Thyroid gland (tissue), 4 donors: ENCODE measurements at regions not wholly inside any gene's neighbourhood (a gene's known extent, or its start where the extent isn't known, plus 50 kb on each side); places are given as distances from the start of the nearest gene placed in this dataset.

Experiments used
- POLR2A ChIP-seq, 2 donors: fragments of 450-650 bp; IDR thresholded peaks; one replicate each; pipeline ENCODE4 v1.6.1; 2017; ENCODE audit warnings: antibody characterized with exemption in 2 of 2, mild to moderate bottlenecking in 2 of 2, moderate library complexity in 1 of 2
- TF ChIP-seq, protein P1 (sequence below), 6 experiments: fragments of 200-600 bp in 3 of 6; fragments of 450-650 bp in 3 of 6; sonication (generic) in 3 of 6; IDR thresholded peaks; one replicate each; pipeline ENCODE4 v1.5.1; 2016 to 2019; ENCODE audit warnings: antibody characterized with exemption in 6 of 6, mild to moderate bottlenecking in 2 of 6, inconsistent platforms in 1 of 6, moderate library complexity in 1 of 6

DNA sequence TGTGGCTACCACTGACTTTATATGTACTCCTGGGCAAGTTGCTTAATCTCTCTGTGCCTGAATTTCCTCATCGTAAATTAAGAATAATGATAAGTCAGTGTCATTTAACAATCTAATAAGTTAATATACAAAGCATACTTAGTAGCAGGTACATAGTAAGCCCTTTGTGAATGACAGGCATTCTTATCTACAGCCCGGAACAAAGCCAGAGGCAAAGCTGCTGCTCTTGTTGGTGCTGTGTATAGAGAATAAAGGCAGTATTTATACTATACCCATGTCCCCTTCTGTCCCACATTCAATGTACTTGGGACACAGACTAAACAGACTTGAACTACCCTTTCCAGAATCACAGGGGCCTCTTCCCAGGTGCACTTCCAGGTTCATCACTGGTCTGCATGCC is 229.7 kb upstream of the NCAM1 start:
- TF ChIP-seq POLR2A (IDR thresholded peaks at IDR 0.05), result no peak
- TF ChIP-seq, protein P1, sequence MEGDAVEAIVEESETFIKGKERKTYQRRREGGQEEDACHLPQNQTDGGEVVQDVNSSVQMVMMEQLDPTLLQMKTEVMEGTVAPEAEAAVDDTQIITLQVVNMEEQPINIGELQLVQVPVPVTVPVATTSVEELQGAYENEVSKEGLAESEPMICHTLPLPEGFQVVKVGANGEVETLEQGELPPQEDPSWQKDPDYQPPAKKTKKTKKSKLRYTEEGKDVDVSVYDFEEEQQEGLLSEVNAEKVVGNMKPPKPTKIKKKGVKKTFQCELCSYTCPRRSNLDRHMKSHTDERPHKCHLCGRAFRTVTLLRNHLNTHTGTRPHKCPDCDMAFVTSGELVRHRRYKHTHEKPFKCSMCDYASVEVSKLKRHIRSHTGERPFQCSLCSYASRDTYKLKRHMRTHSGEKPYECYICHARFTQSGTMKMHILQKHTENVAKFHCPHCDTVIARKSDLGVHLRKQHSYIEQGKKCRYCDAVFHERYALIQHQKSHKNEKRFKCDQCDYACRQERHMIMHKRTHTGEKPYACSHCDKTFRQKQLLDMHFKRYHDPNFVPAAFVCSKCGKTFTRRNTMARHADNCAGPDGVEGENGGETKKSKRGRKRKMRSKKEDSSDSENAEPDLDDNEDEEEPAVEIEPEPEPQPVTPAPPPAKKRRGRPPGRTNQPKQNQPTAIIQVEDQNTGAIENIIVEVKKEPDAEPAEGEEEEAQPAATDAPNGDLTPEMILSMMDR (IDR thresholded peaks at IDR 0.05), result no peak
